Smooth muscle cell (in vitro differentiated cells): ENCODE measurements at regions not wholly inside any gene's neighbourhood (a gene's known extent, or its start where the extent isn't known, plus 50 kb on each side); places are given as distances from the start of the nearest gene placed in this dataset.
A peak's percentile ranks its signal among the peaks of the same experiment; 100 is the strongest.

ENCODE experiments used
- DNase-seq: peaks from one replicate; lab custom pipeline; 2025; ENCODE audit not compliant: unreplicated experiment; lab: John Stamatoyannopoulos, UW
- H2AFZ ChIP-seq: fragments of 200-600 bp; sonication (generic); 2 replicates; pipeline ENCODE4 v1.6.0; 2016; ENCODE audit warnings: antibody characterized with exemption, low read depth, mild to moderate bottlenecking
- H3F3A ChIP-seq: fragments of 200-600 bp; sonication (generic); 2 replicates; pipeline ENCODE4 v1.6.0; 2017; ENCODE audit warnings: antibody characterized with exemption, low read depth
- H3K27ac ChIP-seq: fragments of 200-600 bp; sonication (generic); 2 replicates; pipeline ENCODE4 v1.5.1; 2016; ENCODE audit warnings: low read depth, mild to moderate bottlenecking
- H3K27me3 ChIP-seq: fragments of 200-600 bp; sonication (generic); 2 replicates; pipeline ENCODE4 v1.6.1; 2016; ENCODE audit warnings: low read depth, mild to moderate bottlenecking
- H3K36me3 ChIP-seq: fragments of 200-600 bp; sonication (generic); 2 replicates; pipeline ENCODE4 v1.5.1; 2016; ENCODE audit warnings: low read depth
- H3K4me1 ChIP-seq: fragments of 200-600 bp; sonication (generic); 2 replicates; pipeline ENCODE4 v1.5.1; 2016; ENCODE audit warnings: low read depth
- H3K4me2 ChIP-seq: fragments of 200-600 bp; sonication (generic); 2 replicates; pipeline ENCODE4 v1.6.0; 2016; ENCODE audit warnings: mild to moderate bottlenecking
- H3K4me3 ChIP-seq: fragments of 200-600 bp; sonication (generic); 2 replicates; pipeline ENCODE4 v1.5.1; 2016; ENCODE audit warnings: mild to moderate bottlenecking
- H3K79me2 ChIP-seq: fragments of 200-600 bp; sonication (generic); 2 replicates; pipeline ENCODE4 v1.6.0; 2016; ENCODE audit warnings: low read depth, mild to moderate bottlenecking
- H3K9ac ChIP-seq: fragments of 200-600 bp; sonication (generic); 2 replicates; pipeline ENCODE4 v1.6.0; 2016; ENCODE audit warnings: low read depth
- H3K9me3 ChIP-seq: fragments of 200-600 bp; sonication (generic); replicated peaks from 2 replicates; pipeline ENCODE4 v1.5.1; 2016; ENCODE audit warnings: low read depth
- H4K20me1 ChIP-seq: fragments of 200-600 bp; sonication (generic); 2 replicates; pipeline ENCODE4 v1.6.0; 2016; ENCODE audit warnings: low read depth
- WGBS: methylation state at CpG from one replicate; pipeline ENCODE4 v1.1.7; 2016; ENCODE audit warnings: low lambda C conversion rate; 5-methylcytosine and 5-hydroxymethylcytosine counted together
- TF ChIP-seq, protein P1 (sequence below): fragments of 200-600 bp; sonication (generic); IDR thresholded peaks from 2 replicates; pipeline ENCODE4 v1.5.1; 2017; ENCODE audit warnings: borderline replicate concordance, mild to moderate bottlenecking, antibody characterized with exemption; ENCODE audit not compliant: insufficient read depth, poor library complexity, severe bottlenecking

- Histone ChIP-seq H4K20me1 (no peaks in the 10 kb centered on the region), H3K27me3 (no peaks in the 10 kb centered on the region)
These were observed 288.0 kb upstream of the SEMA3C start for GRCh38 chr7:81206667-81207360.

DNA sequence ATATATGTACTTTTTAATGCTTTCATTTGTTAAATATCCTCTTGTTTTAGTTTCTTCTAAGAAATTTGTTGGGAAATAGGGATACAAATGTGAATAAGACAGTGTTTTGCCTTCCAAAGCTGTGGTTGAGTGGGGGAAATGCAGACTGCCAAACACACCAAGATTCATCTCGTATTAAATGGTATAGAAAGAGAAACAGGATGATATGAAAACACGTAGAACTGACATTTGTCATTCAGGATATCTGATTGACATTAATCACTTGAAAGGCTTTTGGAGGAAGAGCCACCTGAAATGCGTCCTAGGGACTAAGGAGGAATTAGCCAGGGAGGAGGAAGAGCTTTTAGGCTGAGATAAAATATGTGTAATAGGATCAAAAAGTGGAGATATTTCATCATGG, 287.4 kb upstream of the SEMA3C start:
- TF ChIP-seq, protein P1, sequence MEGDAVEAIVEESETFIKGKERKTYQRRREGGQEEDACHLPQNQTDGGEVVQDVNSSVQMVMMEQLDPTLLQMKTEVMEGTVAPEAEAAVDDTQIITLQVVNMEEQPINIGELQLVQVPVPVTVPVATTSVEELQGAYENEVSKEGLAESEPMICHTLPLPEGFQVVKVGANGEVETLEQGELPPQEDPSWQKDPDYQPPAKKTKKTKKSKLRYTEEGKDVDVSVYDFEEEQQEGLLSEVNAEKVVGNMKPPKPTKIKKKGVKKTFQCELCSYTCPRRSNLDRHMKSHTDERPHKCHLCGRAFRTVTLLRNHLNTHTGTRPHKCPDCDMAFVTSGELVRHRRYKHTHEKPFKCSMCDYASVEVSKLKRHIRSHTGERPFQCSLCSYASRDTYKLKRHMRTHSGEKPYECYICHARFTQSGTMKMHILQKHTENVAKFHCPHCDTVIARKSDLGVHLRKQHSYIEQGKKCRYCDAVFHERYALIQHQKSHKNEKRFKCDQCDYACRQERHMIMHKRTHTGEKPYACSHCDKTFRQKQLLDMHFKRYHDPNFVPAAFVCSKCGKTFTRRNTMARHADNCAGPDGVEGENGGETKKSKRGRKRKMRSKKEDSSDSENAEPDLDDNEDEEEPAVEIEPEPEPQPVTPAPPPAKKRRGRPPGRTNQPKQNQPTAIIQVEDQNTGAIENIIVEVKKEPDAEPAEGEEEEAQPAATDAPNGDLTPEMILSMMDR: no peak

More at GRCh38 chr7:81206667-81207360, 288.0 kb upstream of the SEMA3C start:
- no peak for DNase-seq
- Histone ChIP-seq H3K9me3 (no peaks in the 10 kb centered on the region), H3K9ac (no peak overlapping the region), H3K27ac (no peak overlapping the region), H2AFZ (peak overlapping the region; percentile 66), H3K4me1 (peaks cover 15% of the 10 kb centered on the region), H3K4me2 (no peak overlapping the region), H3F3A (no peaks in the 10 kb centered on the region), H3K36me3 (no peaks in the 10 kb centered on the region), H3K4me3 (no peak overlapping the region), H3K79me2 (no peaks in the 10 kb centered on the region)
- 91% methylated on average over 2 of the region's 2 CpGs for WGBS
- TF ChIP-seq, protein P1: no peak

GRCh38 chr7:81201188-81201587, 282.3 kb upstream of the SEMA3C start:
- TF ChIP-seq, protein P1: no peak
- Histone ChIP-seq H4K20me1 (no peaks in the 10 kb centered on the region), H3K27ac (no peak overlapping the region), H3K4me2 (no peak overlapping the region), H3K36me3 (no peaks in the 10 kb centered on the region), H3K9me3 (no peaks in the 10 kb centered on the region), H2AFZ (no peak overlapping the region), H3K4me1 (no peaks in the 10 kb centered on the region), H3F3A (no peaks in the 10 kb centered on the region), H3K4me3 (no peak overlapping the region), H3K9ac (no peak overlapping the region), H3K79me2 (no peaks in the 10 kb centered on the region), H3K27me3 (no peaks in the 10 kb centered on the region)
- DNase-seq: no peak
- 97% methylated on average over 5 of the region's 5 CpGs for WGBS

More for the DNA sequence above, 287.4 kb upstream of the SEMA3C start:
- Histone ChIP-seq H3K27me3 (no peaks in the 10 kb centered on the region), H3K9me3 (no peaks in the 10 kb centered on the region), H3K9ac (no peak overlapping the region), H4K20me1 (no peaks in the 10 kb centered on the region), H2AFZ (no peak overlapping the region), H3K4me1 (peaks cover 15% of the 10 kb centered on the region), H3K36me3 (no peaks in the 10 kb centered on the region), H3K4me3 (no peak overlapping the region), H3K4me2 (no peak overlapping the region), H3K79me2 (no peaks in the 10 kb centered on the region), H3K27ac (no peak overlapping the region), H3F3A (no peaks in the 10 kb centered on the region)
- no peak for DNase-seq
- 93% methylated on average over 3 of the region's 3 CpGs for WGBS

- Histone ChIP-seq H2AFZ (no peak overlapping the region), H3K27ac (no peak overlapping the region), H3K27me3 (no peaks in the 10 kb centered on the region), H3K9me3 (no peaks in the 10 kb centered on the region), H4K20me1 (no peaks in the 10 kb centered on the region), H3K79me2 (no peaks in the 10 kb centered on the region), H3F3A (no peaks in the 10 kb centered on the region), H3K4me3 (no peak overlapping the region), H3K4me1 (no peaks in the 10 kb centered on the region), H3K9ac (no peak overlapping the region), H3K4me2 (no peak overlapping the region), H3K36me3 (no peaks in the 10 kb centered on the region)
- TF ChIP-seq, protein P1: no peak
- no peak for DNase-seq
- 94% methylated on average over 1 of the region's 1 CpG for WGBS
These were observed 279.9 kb upstream of the SEMA3C start for GRCh38 chr7:81198766-81199165.
